NCI-H1092 (cell line): ENCODE measurements at regions not wholly inside any gene's neighbourhood (a gene's known extent, or its start where the extent isn't known, plus 50 kb on each side); places are given as distances from the start of the nearest gene placed in this dataset.
"Not testable (repeated sequence)": the region's sequence is repeated elsewhere in the genome, so short reads cannot be mapped to it uniquely, and the experiment has no call there.

Experiments
- DNase-seq: peaks from one replicate; lab custom pipeline; 2025; lab: John Stamatoyannopoulos, UW

GRCh38 chr6:11326116-11326515 is 93.6 kb upstream of the NEDD9 start:
- no peak for DNase-seq

GRCh38 chr6:11324453-11325015 is 92.1 kb upstream of the NEDD9 start:
- no peak for DNase-seq

GRCh38 chr6:11323666-11324452 is 91.4 kb upstream of the NEDD9 start:
- no peak for DNase-seq

GRCh38 chr6:11322252-11322885 is 89.9 kb upstream of the NEDD9 start:
- no peak for DNase-seq

- DNase-seq = no peak
Observed at GRCh38 chr6:11320914-11321597, 88.6 kb upstream of the NEDD9 start.

- DNase-seq = no peak
Observed at GRCh38 chr6:11318835-11319813, 86.7 kb upstream of the NEDD9 start.

- no peak for DNase-seq
Observed at GRCh38 chr6:11317885-11318771, 85.7 kb upstream of the NEDD9 start.

GRCh38 chr6:11315743-11316437 is 83.4 kb upstream of the NEDD9 start:
- DNase-seq = no peak

GRCh38 chr6:11313207-11313606 is 80.7 kb upstream of the NEDD9 start:
- no peak for DNase-seq

GRCh38 chr6:11311970-11312369 is 79.5 kb upstream of the NEDD9 start:
- DNase-seq = no peak

GRCh38 chr6:11309947-11310665 is 77.6 kb upstream of the NEDD9 start:
- DNase-seq = no peak

GRCh38 chr6:11307226-11307625 is 74.8 kb upstream of the NEDD9 start:
- no peak for DNase-seq

- DNase-seq = no peak
Observed at GRCh38 chr6:11304946-11305345, 72.5 kb upstream of the NEDD9 start.

- DNase-seq = not testable (repeated sequence)
Observed at GRCh38 chr6:11299876-11300428, 67.5 kb upstream of the NEDD9 start.

- DNase-seq = not testable (repeated sequence)
Observed at GRCh38 chr6:11299421-11299784, 66.9 kb upstream of the NEDD9 start.

- no peak for DNase-seq
Observed at GRCh38 chr6:11298651-11299420, 66.4 kb upstream of the NEDD9 start.

GRCh38 chr6:11297376-11297729 is 64.9 kb upstream of the NEDD9 start:
- DNase-seq = no peak
